H1 (cell line): ENCODE measurements at regions not wholly inside any gene's neighbourhood (a gene's known extent, or its start where the extent isn't known, plus 50 kb on each side); places are given as distances from the start of the nearest gene placed in this dataset.

Experiments
- CHD2 ChIP-seq: IDR thresholded peaks from 2 replicates; pipeline ENCODE4 v1.6.1; 2012; ENCODE audit warnings: low read length, improper control_type of control experiment
- HDAC2 ChIP-seq, 2 experiments: fragments of 300-600 bp in 1 of 2; sonication (generic) in 1 of 2; IDR thresholded peaks; 2 replicates each; pipeline ENCODE4 v1.6.1; 2011 to 2012; ENCODE audit warnings: low read depth in 2 of 2, low read length in 2 of 2, mild to moderate bottlenecking in 2 of 2, moderate library complexity in 2 of 2, borderline replicate concordance in 1 of 2, inconsistent platforms in 1 of 2
- KDM4A ChIP-seq: IDR thresholded peaks from one replicate; pipeline ENCODE4 v1.7.1; 2012; ENCODE audit warnings: low read depth, mild to moderate bottlenecking, moderate library complexity, low read length, inconsistent platforms; ENCODE audit not compliant: severe bottlenecking
- NANOG ChIP-seq: IDR thresholded peaks from 2 replicates; pipeline ENCODE4 v1.6.1; 2011; ENCODE audit warnings: low read length, low read depth, mild to moderate bottlenecking, inconsistent platforms; ENCODE audit not compliant: insufficient read depth, poor library complexity, severe bottlenecking
- POLR2AphosphoS5 ChIP-seq: IDR thresholded peaks from 2 replicates; pipeline ENCODE4 v1.6.1; 2011; ENCODE audit warnings: low read depth, low read length
- SIN3A ChIP-seq, 2 experiments: IDR thresholded peaks in 1 of 2; conservative IDR thresholded peaks in 1 of 2; 2 replicates each; pipeline ENCODE4 v1.6.1; 2011 to 2012; ENCODE audit warnings: low read length in 2 of 2, improper control_type of control experiment in 1 of 2, low read depth in 1 of 2, mild to moderate bottlenecking in 1 of 2
- SP2 ChIP-seq: IDR thresholded peaks from 2 replicates; pipeline ENCODE4 v1.6.1; 2012; ENCODE audit warnings: mild to moderate bottlenecking, low read length, inconsistent platforms
- TF ChIP-seq, protein P1 (sequence below): fragments of 300-600 bp; sonication (generic); IDR thresholded peaks from 2 replicates; pipeline ENCODE4 v1.7.1; 2012; ENCODE audit warnings: low read length, moderate library complexity, mild to moderate bottlenecking, inconsistent platforms; ENCODE audit not compliant: insufficient replicate concordance
- TF ChIP-seq, protein P2 (sequence below): IDR thresholded peaks from 2 replicates; pipeline ENCODE4 v1.6.1; 2011; ENCODE audit warnings: low read depth, mild to moderate bottlenecking, low read length; ENCODE audit not compliant: insufficient read depth

DNA sequence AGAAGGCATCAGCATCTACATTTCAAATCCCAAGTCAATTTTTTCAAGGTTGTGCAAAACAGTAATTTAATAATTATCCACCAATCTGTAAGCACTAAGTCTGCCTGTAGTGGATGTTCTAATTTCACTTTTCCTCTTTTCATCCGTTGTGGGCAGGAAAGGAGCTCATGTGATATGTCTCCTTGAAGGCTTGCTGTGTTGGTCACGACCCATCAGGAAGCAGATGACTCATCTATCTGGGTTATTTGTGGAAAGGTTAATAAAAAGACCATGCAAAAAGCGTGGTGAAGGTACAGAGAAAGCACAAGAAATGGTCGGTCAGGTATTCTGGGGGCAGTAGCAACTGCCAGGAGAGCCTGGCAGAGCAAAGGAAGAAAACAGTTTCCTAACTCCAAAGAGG lies 476.7 kb upstream of the RAB6C start (continued):
- TF ChIP-seq, protein P1, sequence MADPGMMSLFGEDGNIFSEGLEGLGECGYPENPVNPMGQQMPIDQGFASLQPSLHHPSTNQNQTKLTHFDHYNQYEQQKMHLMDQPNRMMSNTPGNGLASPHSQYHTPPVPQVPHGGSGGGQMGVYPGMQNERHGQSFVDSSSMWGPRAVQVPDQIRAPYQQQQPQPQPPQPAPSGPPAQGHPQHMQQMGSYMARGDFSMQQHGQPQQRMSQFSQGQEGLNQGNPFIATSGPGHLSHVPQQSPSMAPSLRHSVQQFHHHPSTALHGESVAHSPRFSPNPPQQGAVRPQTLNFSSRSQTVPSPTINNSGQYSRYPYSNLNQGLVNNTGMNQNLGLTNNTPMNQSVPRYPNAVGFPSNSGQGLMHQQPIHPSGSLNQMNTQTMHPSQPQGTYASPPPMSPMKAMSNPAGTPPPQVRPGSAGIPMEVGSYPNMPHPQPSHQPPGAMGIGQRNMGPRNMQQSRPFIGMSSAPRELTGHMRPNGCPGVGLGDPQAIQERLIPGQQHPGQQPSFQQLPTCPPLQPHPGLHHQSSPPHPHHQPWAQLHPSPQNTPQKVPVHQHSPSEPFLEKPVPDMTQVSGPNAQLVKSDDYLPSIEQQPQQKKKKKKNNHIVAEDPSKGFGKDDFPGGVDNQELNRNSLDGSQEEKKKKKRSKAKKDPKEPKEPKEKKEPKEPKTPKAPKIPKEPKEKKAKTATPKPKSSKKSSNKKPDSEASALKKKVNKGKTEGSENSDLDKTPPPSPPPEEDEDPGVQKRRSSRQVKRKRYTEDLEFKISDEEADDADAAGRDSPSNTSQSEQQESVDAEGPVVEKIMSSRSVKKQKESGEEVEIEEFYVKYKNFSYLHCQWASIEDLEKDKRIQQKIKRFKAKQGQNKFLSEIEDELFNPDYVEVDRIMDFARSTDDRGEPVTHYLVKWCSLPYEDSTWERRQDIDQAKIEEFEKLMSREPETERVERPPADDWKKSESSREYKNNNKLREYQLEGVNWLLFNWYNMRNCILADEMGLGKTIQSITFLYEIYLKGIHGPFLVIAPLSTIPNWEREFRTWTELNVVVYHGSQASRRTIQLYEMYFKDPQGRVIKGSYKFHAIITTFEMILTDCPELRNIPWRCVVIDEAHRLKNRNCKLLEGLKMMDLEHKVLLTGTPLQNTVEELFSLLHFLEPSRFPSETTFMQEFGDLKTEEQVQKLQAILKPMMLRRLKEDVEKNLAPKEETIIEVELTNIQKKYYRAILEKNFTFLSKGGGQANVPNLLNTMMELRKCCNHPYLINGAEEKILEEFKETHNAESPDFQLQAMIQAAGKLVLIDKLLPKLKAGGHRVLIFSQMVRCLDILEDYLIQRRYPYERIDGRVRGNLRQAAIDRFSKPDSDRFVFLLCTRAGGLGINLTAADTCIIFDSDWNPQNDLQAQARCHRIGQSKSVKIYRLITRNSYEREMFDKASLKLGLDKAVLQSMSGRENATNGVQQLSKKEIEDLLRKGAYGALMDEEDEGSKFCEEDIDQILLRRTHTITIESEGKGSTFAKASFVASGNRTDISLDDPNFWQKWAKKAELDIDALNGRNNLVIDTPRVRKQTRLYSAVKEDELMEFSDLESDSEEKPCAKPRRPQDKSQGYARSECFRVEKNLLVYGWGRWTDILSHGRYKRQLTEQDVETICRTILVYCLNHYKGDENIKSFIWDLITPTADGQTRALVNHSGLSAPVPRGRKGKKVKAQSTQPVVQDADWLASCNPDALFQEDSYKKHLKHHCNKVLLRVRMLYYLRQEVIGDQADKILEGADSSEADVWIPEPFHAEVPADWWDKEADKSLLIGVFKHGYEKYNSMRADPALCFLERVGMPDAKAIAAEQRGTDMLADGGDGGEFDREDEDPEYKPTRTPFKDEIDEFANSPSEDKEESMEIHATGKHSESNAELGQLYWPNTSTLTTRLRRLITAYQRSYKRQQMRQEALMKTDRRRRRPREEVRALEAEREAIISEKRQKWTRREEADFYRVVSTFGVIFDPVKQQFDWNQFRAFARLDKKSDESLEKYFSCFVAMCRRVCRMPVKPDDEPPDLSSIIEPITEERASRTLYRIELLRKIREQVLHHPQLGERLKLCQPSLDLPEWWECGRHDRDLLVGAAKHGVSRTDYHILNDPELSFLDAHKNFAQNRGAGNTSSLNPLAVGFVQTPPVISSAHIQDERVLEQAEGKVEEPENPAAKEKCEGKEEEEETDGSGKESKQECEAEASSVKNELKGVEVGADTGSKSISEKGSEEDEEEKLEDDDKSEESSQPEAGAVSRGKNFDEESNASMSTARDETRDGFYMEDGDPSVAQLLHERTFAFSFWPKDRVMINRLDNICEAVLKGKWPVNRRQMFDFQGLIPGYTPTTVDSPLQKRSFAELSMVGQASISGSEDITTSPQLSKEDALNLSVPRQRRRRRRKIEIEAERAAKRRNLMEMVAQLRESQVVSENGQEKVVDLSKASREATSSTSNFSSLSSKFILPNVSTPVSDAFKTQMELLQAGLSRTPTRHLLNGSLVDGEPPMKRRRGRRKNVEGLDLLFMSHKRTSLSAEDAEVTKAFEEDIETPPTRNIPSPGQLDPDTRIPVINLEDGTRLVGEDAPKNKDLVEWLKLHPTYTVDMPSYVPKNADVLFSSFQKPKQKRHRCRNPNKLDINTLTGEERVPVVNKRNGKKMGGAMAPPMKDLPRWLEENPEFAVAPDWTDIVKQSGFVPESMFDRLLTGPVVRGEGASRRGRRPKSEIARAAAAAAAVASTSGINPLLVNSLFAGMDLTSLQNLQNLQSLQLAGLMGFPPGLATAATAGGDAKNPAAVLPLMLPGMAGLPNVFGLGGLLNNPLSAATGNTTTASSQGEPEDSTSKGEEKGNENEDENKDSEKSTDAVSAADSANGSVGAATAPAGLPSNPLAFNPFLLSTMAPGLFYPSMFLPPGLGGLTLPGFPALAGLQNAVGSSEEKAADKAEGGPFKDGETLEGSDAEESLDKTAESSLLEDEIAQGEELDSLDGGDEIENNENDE: no peak
- TF ChIP-seq SIN3A (conservative IDR thresholded peaks at IDR 0.05 in 1 of 2, IDR thresholded peaks at IDR 0.05 in 1 of 2; ENCODE audit: low read depth in 1 of 2, low read length in 2 of 2): no peak
- no peak for TF ChIP-seq POLR2AphosphoS5
- no peak for TF ChIP-seq SP2
- TF ChIP-seq, protein P2, sequence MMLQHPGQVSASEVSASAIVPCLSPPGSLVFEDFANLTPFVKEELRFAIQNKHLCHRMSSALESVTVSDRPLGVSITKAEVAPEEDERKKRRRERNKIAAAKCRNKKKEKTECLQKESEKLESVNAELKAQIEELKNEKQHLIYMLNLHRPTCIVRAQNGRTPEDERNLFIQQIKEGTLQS: no peak
- no peak for TF ChIP-seq CHD2
- no peak for TF ChIP-seq HDAC2 (IDR thresholded peaks at IDR 0.05; ENCODE audit: borderline replicate concordance in 1 of 2, low read depth in 2 of 2, low read length in 2 of 2)
- no peak for TF ChIP-seq KDM4A
- TF ChIP-seq NANOG: no peak
